ENCODE measurements at regions not wholly inside any gene's neighbourhood (a gene's known extent, or its start where the extent isn't known, plus 50 kb on each side); places are given as distances from the start of the nearest gene placed in this dataset.
A peak's percentile ranks its signal among the peaks of the same experiment; 100 is the strongest.

DNA sequence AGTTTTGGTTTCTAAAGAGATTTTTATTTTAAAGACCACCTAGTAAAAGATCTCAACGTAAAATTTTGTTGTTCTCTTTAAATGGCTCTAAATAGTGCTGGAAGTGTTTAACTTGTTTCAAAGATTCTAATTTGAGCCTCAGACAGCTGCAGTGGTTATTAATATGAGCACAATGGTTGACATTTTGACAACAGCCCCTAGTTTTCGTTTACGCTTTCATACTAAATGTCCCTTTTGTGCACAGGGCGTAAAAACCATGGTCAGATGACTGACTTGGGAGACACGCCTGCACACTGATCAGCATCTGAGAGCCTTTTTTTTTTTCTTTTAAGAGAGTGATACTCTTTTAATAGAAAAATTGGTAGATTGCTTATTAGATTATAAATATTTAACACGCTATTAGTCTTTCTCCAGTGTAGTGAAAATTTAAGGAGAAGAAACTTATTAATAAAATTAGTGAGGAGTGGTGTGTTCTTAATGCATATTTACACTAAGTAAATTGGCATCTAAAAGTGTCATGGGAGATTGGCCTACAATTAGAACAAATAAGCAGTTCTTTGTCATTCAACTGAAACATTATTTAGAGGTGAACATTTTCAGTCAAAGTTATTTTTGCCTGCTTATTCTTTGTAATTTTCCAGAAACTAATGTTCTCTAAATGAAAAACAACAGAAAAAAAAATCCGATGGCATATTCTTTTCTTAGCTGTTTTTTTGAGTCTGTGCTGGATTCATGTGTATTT is 182.8 kb upstream of the PHYHIPL start (continued):
- TF ChIP-seq, protein P1, sequence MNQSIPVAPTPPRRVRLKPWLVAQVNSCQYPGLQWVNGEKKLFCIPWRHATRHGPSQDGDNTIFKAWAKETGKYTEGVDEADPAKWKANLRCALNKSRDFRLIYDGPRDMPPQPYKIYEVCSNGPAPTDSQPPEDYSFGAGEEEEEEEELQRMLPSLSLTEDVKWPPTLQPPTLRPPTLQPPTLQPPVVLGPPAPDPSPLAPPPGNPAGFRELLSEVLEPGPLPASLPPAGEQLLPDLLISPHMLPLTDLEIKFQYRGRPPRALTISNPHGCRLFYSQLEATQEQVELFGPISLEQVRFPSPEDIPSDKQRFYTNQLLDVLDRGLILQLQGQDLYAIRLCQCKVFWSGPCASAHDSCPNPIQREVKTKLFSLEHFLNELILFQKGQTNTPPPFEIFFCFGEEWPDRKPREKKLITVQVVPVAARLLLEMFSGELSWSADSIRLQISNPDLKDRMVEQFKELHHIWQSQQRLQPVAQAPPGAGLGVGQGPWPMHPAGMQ (IDR thresholded peaks at IDR 0.05; ENCODE audit: borderline replicate concordance) = no peak

DNA sequence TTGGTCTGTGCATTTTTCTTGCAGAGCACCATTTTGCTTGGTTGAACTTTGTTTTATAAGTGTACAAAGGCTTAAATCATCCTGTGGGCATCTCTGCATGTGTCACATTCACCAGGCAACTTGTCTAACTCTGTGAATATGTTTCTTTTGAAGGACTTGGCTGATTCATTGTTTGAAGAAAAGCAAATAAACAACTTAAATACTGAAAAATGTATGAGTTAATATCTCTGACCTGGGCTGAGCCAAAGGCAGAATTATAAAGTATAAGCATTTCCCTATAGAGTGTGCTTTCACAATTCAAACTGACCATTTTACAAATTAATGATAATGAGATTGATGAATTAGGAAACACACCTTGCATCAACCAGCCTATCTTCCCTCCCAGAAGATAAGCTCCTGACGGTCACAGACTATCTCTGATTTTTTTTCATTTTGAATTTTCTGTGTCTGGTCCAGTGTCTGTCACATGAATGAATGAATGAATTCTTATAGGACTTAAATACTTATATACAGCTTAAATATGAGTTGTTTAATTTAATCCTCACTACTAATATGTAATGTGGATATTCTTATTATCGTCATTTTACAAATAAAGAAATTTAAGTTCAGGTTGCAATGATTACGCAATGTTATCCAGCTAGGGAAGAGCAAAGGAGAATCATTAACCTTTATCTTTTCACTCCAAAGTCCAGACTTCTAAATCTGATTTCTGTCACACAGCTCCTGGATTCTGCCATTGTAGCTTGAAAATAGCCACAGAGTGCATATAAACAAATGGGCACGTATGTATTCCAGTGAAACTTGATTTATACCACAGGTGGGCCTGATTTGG is 182.0 kb upstream of the PHYHIPL start:
- no peak; the same call in 2 of the 3 replicates for ATAC-seq
- WGBS (ENCODE audit: insufficient coverage, insufficient replicate concordance, low lambda C conversion rate, missing lambda C conversion rate) = 64% methylated on average over 4 of the region's 4 CpGs
- H3K4me2 ChIP-seq (ENCODE audit: control insufficient read depth, insufficient read depth) = no peak overlapping the region; the same call in 1 of the 2 replicates
- no peaks in the 10 kb centered on the region for H4K20me1 ChIP-seq (ENCODE audit: control insufficient read depth, insufficient read depth)
- in situ Hi-C loops (cut with MboI) (no loop called here), intact Hi-C loops (cut with micrococcal nuclease; ENCODE audit: unreplicated experiment) (no loop called here)
- ChIA-PET POLR2A (interaction anchor here (0.7 to 2.5 kb wide), 14 partner anchors 12 to 196 kb away, joined by 3 to 11 read pairs (median 4); no protein-coding TSS in a partner anchor), RAD21 (ENCODE audit: unreplicated experiment) (interaction anchor here (0.9 to 14.1 kb wide), 21 partner anchors 9 to 188 kb away, joined by 3 to 223 read pairs (median 6); no protein-coding TSS in a partner anchor), SMC1A (ENCODE audit: uncharacterized antibody, unreplicated experiment) (interaction anchor here (0.7 to 8.8 kb wide), 36 partner anchors 9 to 243 kb away, joined by 3 to 222 read pairs (median 4); no protein-coding TSS in a partner anchor), CTCF (interaction anchor here (0.7 to 4.0 kb wide), 14 partner anchors 9 to 189 kb away, joined by 3 to 21 read pairs (median 5); no protein-coding TSS in a partner anchor)
- no peaks in the 10 kb centered on the region for H3K79me2 ChIP-seq (ENCODE audit: control insufficient read depth, insufficient read depth, low read length)
- H3K9me3 ChIP-seq (replicated peaks; ENCODE audit: control insufficient read depth, insufficient read depth, low read length) = peaks cover 8% of the 10 kb centered on the region
- peak overlapping the region; percentile 37; the same call in 1 of the 2 replicates for H2AFZ ChIP-seq (ENCODE audit: control insufficient read depth, low read depth, low read length)
- FAIRE-seq = no peak
- H3K4me3 ChIP-seq = no peak overlapping the region
- peaks cover 38% of the 10 kb centered on the region for H3K4me1 ChIP-seq (ENCODE audit: control insufficient read depth, insufficient read depth, low read length)
- DNase-seq (ENCODE audit: low read depth, low spot score) = no peak
- no peak overlapping the region for H3K27ac ChIP-seq (ENCODE audit: control insufficient read depth, insufficient read depth)
- no peaks in the 10 kb centered on the region for H3K27me3 ChIP-seq (replicated peaks in 1 of 2; ENCODE audit: control insufficient read depth in 2 of 2, insufficient read depth in 2 of 2, low read length in 1 of 2)
- no peak overlapping the region for H3K9ac ChIP-seq (ENCODE audit: control insufficient read depth, insufficient read depth, low read length)
- H3K36me3 ChIP-seq (ENCODE audit: control insufficient read depth in 2 of 2, insufficient read depth in 2 of 2, low read length in 1 of 2) = no peaks in the 10 kb centered on the region
- BruUV-seq (replicated peaks) = no TSS peak
- TF ChIP-seq CHD1 (IDR thresholded peaks at IDR 0.05; ENCODE audit: low read depth, low read length) (no peak), E2F4 (IDR thresholded peaks at IDR 0.05; ENCODE audit: low read depth, low read length) (no peak), POLR2A (IDR thresholded peaks at IDR 0.05; ENCODE audit: low read depth, low read length) (no peak), RB1 (IDR thresholded peaks at IDR 0.05; ENCODE audit: borderline replicate concordance) (no peak), RAD51 (IDR thresholded peaks at IDR 0.05) (no peak), CEBPB (IDR thresholded peaks at IDR 0.05; ENCODE audit: borderline replicate concordance in 1 of 2, low read depth in 2 of 2, low read length in 2 of 2) (0 out of 4 replicates have a peak, but pooled peaks of 1 of the 2 experiments have one; percentile 43), SREBF1 (IDR thresholded peaks at IDR 0.05; ENCODE audit: low read length) (no peak), ZNF687 (IDR thresholded peaks at IDR 0.05) (0 out of 2 replicates have a peak, but pooled peaks have one; percentile 61), SUPT20H (IDR thresholded peaks at IDR 0.05; ENCODE audit: borderline replicate concordance, control insufficient read depth, low read depth, low read length) (no peak), JUNB (IDR thresholded peaks at IDR 0.05) (no peak)
- TF ChIP-seq, protein P2, sequence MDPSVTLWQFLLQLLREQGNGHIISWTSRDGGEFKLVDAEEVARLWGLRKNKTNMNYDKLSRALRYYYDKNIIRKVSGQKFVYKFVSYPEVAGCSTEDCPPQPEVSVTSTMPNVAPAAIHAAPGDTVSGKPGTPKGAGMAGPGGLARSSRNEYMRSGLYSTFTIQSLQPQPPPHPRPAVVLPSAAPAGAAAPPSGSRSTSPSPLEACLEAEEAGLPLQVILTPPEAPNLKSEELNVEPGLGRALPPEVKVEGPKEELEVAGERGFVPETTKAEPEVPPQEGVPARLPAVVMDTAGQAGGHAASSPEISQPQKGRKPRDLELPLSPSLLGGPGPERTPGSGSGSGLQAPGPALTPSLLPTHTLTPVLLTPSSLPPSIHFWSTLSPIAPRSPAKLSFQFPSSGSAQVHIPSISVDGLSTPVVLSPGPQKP (IDR thresholded peaks at IDR 0.05; ENCODE audit: low read depth, low read length) = no peak

Data from GM12878 (cell line).